ENCODE measurements at regions not wholly inside any gene's neighbourhood (a gene's known extent, or its start where the extent isn't known, plus 50 kb on each side); places are given as distances from the start of the nearest gene placed in this dataset.

GRCh38 chr5:30831605-30832004, 361.9 kb upstream of the CDH6 start:
- no peaks in the 10 kb centered on the region for H3K27me3 ChIP-seq
- no peaks in the 10 kb centered on the region for H3K4me1 ChIP-seq
- H3K9me3 ChIP-seq, result no peaks in the 10 kb centered on the region
- intact Hi-C loops (cut with DNase I), result no loop called here
- TF ChIP-seq CTCF (IDR thresholded peaks at IDR 0.05) (no peak), POLR2A (IDR thresholded peaks at IDR 0.05) (no peak)
- whole genome bisulfite sequencing, 2 donors, result 13 to 24% methylated on average over 1 of the region's 1 CpG
- H3K36me3 ChIP-seq (replicated peaks in 1 of 2; ENCODE audit: insufficient read depth in 1 of 2, low read depth in 2 of 2), result no peaks in the 10 kb centered on the region
- no peak overlapping the region for H3K4me3 ChIP-seq
- no peak overlapping the region for H3K27ac ChIP-seq
- DNase-seq (no peak), ATAC-seq (no peak)

GRCh38 chr5:30831123-30831522, 362.4 kb upstream of the CDH6 start:
- Histone ChIP-seq H3K36me3 (replicated peaks in 1 of 2; ENCODE audit: insufficient read depth in 1 of 2, low read depth in 2 of 2) (no peaks in the 10 kb centered on the region), H3K4me3 (no peak overlapping the region), H3K9me3 (no peaks in the 10 kb centered on the region), H3K4me1 (no peaks in the 10 kb centered on the region), H3K27me3 (no peaks in the 10 kb centered on the region), H3K27ac (no peak overlapping the region)
- ATAC-seq (no peak), DNase-seq (no peak)
- intact Hi-C loops (cut with DNase I), result no loop called here
- 28 to 46% methylated on average over 3 of the region's 3 CpGs for WGBS, 2 donors
- TF ChIP-seq POLR2A (IDR thresholded peaks at IDR 0.05) (no peak), CTCF (IDR thresholded peaks at IDR 0.05) (no peak)

GRCh38 chr5:30811298-30811697, 382.2 kb upstream of the CDH6 start:
- Histone ChIP-seq H3K27me3 (no peaks in the 10 kb centered on the region), H3K36me3 (replicated peaks in 1 of 2; ENCODE audit: insufficient read depth in 1 of 2, low read depth in 2 of 2) (no peaks in the 10 kb centered on the region), H3K4me1 (no peaks in the 10 kb centered on the region), H3K27ac (no peak overlapping the region), H3K4me3 (no peak overlapping the region), H3K9me3 (peaks cover 0 to 2% (median 2%) of the 10 kb centered on the region in 3 donors)
- ATAC-seq (no peak), DNase-seq (no peak)
- intact Hi-C loops (cut with DNase I), result no loop called here
- whole genome bisulfite sequencing, 2 donors, result 59 to 69% methylated on average over 3 of the region's 3 CpGs
- TF ChIP-seq POLR2A (IDR thresholded peaks at IDR 0.05) (no peak), CTCF (IDR thresholded peaks at IDR 0.05) (no peak)

- 30 to 40% methylated on average over 1 of the region's 1 CpG for WGBS, 2 donors
- intact Hi-C loops (cut with DNase I), result no loop called here
- H3K4me1 ChIP-seq, result no peaks in the 10 kb centered on the region
- H3K27ac ChIP-seq, result no peak overlapping the region
- H3K36me3 ChIP-seq (replicated peaks in 1 of 2; ENCODE audit: insufficient read depth in 1 of 2, low read depth in 2 of 2), result no peaks in the 10 kb centered on the region
- ATAC-seq (no peak), DNase-seq (no peak)
- H3K9me3 ChIP-seq, result peaks cover 0 to 2% (median 0%) of the 10 kb centered on the region in 3 donors
- TF ChIP-seq POLR2A (IDR thresholded peaks at IDR 0.05) (no peak), CTCF (IDR thresholded peaks at IDR 0.05) (no peak)
- H3K4me3 ChIP-seq, result no peak overlapping the region
- H3K27me3 ChIP-seq, result no peaks in the 10 kb centered on the region
Measured at GRCh38 chr5:30809933-30810332, 383.6 kb upstream of the CDH6 start.

GRCh38 chr5:30808996-30809395, 384.5 kb upstream of the CDH6 start:
- H3K4me3 ChIP-seq, result no peak overlapping the region
- no peaks in the 10 kb centered on the region for H3K27me3 ChIP-seq
- H3K9me3 ChIP-seq, result peaks cover 0 to 2% (median 0%) of the 10 kb centered on the region in 3 donors
- no peak overlapping the region for H3K27ac ChIP-seq
- intact Hi-C loops (cut with DNase I), result no loop called here
- 40 to 48% methylated on average over 2 of the region's 2 CpGs for WGBS, 2 donors
- DNase-seq (no peak), ATAC-seq (no peak)
- H3K4me1 ChIP-seq, result no peaks in the 10 kb centered on the region
- H3K36me3 ChIP-seq (replicated peaks in 1 of 2; ENCODE audit: insufficient read depth in 1 of 2, low read depth in 2 of 2), result no peaks in the 10 kb centered on the region
- TF ChIP-seq POLR2A (IDR thresholded peaks at IDR 0.05) (no peak), CTCF (IDR thresholded peaks at IDR 0.05) (no peak)

Measured in body of pancreas (tissue), 4 donors.